ENCODE measurements at regions not wholly inside any gene's neighbourhood (a gene's known extent, or its start where the extent isn't known, plus 50 kb on each side); places are given as distances from the start of the nearest gene placed in this dataset.

DNA sequence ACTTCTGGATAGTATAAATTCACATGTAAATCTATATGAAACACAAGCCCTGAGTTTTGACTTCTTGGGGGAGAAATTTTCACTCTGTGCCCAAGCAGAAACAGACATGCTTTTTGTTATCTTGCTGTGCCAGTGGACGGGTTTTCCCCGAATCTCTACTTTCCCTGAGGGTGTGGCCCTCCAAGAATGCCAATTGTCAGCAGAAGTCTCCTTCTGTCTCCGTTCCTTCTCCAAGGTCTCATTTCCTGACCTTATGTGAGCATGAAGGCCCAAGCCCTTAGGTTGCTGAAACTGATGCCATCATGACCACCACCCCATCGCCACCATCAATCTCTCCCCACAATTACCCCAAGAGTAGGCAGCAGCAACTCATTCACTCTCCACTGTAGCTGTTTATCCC lies 253.8 kb downstream of the XXYLT1 start:
- ATAC-seq (no peak), DNase-seq (ENCODE audit: low spot score) (no peak), FAIRE-seq (no peak)
- in situ Hi-C loops (cut with HindIII; ENCODE audit: extremely low pct_ligation_motif_present, low pct_unique_long_range_greater_than_20kb) (no loop called here), intact Hi-C loops (cut with micrococcal nuclease; ENCODE audit: unreplicated experiment) (no loop called here)
- CTCF ChIA-PET (ENCODE audit: low intra/inter-chr PET ratio, low total read pairs), result no interaction called here
- WGBS (ENCODE audit: low lambda C conversion rate), result 3% methylated on average over 4 of the region's 4 CpGs
- H2AFZ ChIP-seq (ENCODE audit: low read length), result no peak overlapping the region
- H3K79me2 ChIP-seq (ENCODE audit: insufficient read depth, low read length), result no peaks in the 10 kb centered on the region
- H3K4me1 ChIP-seq (ENCODE audit: insufficient read depth, low read length), result peaks cover 3% of the 10 kb centered on the region; the same call in 1 of the 2 replicates
- no peaks in the 10 kb centered on the region for H3K9me3 ChIP-seq (ENCODE audit: low read length)
- no peaks in the 10 kb centered on the region for H4K20me1 ChIP-seq (ENCODE audit: insufficient read depth, low read length)
- TF ChIP-seq ZNF138 (CRISPR knock-in tag; IDR thresholded peaks at IDR 0.05; ENCODE audit: low read depth) (no peak), TOE1 (CRISPR knock-in tag; IDR thresholded peaks at IDR 0.05) (no peak), SIN3A (IDR thresholded peaks at IDR 0.05; ENCODE audit: borderline replicate concordance, low read depth, low read length) (no peak), MTF1 (CRISPR knock-in tag; IDR thresholded peaks at IDR 0.05) (no peak), CHD4 (IDR thresholded peaks at IDR 0.05; ENCODE audit: borderline replicate concordance, low read length) (no peak), POLR2G (IDR thresholded peaks at IDR 0.05; ENCODE audit: low read depth, low read length) (no peak), BCL6 (CRISPR knock-in tag; IDR thresholded peaks at IDR 0.05) (no peak), SMAD9 (CRISPR knock-in tag; IDR thresholded peaks at IDR 0.05) (no peak), TRIM24 (CRISPR knock-in tag; IDR thresholded peaks at IDR 0.05) (no peak)
- TF ChIP-seq, protein P1, sequence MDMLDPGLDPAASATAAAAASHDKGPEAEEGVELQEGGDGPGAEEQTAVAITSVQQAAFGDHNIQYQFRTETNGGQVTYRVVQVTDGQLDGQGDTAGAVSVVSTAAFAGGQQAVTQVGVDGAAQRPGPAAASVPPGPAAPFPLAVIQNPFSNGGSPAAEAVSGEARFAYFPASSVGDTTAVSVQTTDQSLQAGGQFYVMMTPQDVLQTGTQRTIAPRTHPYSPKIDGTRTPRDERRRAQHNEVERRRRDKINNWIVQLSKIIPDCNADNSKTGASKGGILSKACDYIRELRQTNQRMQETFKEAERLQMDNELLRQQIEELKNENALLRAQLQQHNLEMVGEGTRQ (IDR thresholded peaks at IDR 0.05; ENCODE audit: low read depth, low read length), result no peak
- TF ChIP-seq, protein P1 (CRISPR knock-in tag; IDR thresholded peaks at IDR 0.05; ENCODE audit: borderline replicate concordance), result no peak
- peaks cover 2 to 71% of the 10 kb centered on the region in 2 experiments; a peak in 4 of 5 replicates for H3K27me3 ChIP-seq (ENCODE audit: control insufficient read depth in 1 of 2, insufficient read depth in 2 of 2, low read length in 2 of 2)
- no peak overlapping the region for H3K4me3 ChIP-seq (replicated peaks in 1 of 3; ENCODE audit: insufficient read depth in 1 of 3, low read depth in 2 of 3, low read length in 3 of 3)
- H3K27ac ChIP-seq (ENCODE audit: extremely low read length, insufficient read depth, low read length), result no peak overlapping the region
- no peak overlapping the region for H3K9ac ChIP-seq (ENCODE audit: insufficient read depth, low read depth, low read length)
- no peaks in the 10 kb centered on the region for H3K36me3 ChIP-seq (replicated peaks in 1 of 2; ENCODE audit: control insufficient read depth in 1 of 2, insufficient read depth in 2 of 2, low read length in 2 of 2)
- no peak overlapping the region for H3K4me2 ChIP-seq (ENCODE audit: low read depth, low read length)
- POLR2A ChIA-PET, result no interaction called here
- no TSS peak for BruUV-seq (replicated peaks)
